ENCODE measurements at regions not wholly inside any gene's neighbourhood (a gene's known extent, or its start where the extent isn't known, plus 50 kb on each side); places are given as distances from the start of the nearest gene placed in this dataset.

DNA sequence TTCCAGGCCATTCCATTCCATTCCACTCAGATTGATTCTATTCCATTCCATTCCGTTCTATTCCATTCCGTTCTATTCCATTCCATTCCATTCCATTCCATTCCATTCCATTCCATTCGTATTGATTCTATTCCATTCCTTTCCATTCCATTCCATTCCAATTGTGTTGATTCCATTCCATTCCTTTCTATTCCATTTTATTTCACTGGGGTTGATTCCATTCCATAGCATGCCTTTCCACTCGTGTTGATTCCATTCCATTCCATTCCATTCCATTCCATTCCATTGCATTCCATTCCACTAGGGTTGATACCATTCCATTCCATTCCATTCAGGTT is 1142.3 kb downstream of the RPIA start:
- TF ChIP-seq, protein P1, sequence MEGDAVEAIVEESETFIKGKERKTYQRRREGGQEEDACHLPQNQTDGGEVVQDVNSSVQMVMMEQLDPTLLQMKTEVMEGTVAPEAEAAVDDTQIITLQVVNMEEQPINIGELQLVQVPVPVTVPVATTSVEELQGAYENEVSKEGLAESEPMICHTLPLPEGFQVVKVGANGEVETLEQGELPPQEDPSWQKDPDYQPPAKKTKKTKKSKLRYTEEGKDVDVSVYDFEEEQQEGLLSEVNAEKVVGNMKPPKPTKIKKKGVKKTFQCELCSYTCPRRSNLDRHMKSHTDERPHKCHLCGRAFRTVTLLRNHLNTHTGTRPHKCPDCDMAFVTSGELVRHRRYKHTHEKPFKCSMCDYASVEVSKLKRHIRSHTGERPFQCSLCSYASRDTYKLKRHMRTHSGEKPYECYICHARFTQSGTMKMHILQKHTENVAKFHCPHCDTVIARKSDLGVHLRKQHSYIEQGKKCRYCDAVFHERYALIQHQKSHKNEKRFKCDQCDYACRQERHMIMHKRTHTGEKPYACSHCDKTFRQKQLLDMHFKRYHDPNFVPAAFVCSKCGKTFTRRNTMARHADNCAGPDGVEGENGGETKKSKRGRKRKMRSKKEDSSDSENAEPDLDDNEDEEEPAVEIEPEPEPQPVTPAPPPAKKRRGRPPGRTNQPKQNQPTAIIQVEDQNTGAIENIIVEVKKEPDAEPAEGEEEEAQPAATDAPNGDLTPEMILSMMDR (IDR thresholded peaks at IDR 0.05; ENCODE audit: insufficient read depth, low read depth, low read length): no peak
- TF ChIP-seq EZH2 (IDR thresholded peaks at IDR 0.05; ENCODE audit: insufficient read depth, low read length): no peak
